ENCODE measurements at regions not wholly inside any gene's neighbourhood (a gene's known extent, or its start where the extent isn't known, plus 50 kb on each side); places are given as distances from the start of the nearest gene placed in this dataset.

DNA sequence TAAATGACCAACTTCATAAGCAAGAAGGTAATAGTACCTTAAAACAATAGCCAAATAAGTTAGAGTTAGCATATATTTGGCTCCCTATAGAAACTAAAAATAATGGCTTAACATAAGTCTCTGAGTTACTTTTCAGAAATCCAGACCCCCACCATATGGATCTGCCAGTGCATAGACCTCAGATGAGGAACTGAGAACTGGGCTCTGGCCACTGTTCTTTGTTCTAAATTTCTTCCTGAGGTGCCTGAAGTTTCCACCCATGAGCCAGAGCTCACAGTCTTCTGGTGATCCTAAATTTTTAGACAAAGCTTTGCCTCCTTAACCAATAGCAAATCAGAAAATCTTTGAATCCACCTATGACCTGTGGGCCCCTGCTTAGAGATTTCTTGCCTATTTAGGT lies 250.9 kb downstream of the YTHDC2 start:
- no peak for TF ChIP-seq CTCF (IDR thresholded peaks at IDR 0.05; ENCODE audit: low read length)
- TF ChIP-seq EZH2 (IDR thresholded peaks at IDR 0.05; ENCODE audit: borderline replicate concordance, low read length), result no peak
